B cell (primary cell): ENCODE measurements at regions not wholly inside any gene's neighbourhood (a gene's known extent, or its start where the extent isn't known, plus 50 kb on each side); places are given as distances from the start of the nearest gene placed in this dataset.

ENCODE experiments used
- CTCF ChIP-seq: fragments of 200-600 bp; IDR thresholded peaks from one replicate; pipeline ENCODE4 v1.8.0; 2022; ENCODE audit warnings: antibody characterized with exemption, mild to moderate bottlenecking
- EZH2 ChIP-seq: IDR thresholded peaks from 2 replicates; pipeline ENCODE4 v1.6.1; 2012; ENCODE audit warnings: borderline replicate concordance, low read depth, mild to moderate bottlenecking, moderate library complexity, low read length; ENCODE audit not compliant: insufficient read depth, poor library complexity, severe bottlenecking

DNA sequence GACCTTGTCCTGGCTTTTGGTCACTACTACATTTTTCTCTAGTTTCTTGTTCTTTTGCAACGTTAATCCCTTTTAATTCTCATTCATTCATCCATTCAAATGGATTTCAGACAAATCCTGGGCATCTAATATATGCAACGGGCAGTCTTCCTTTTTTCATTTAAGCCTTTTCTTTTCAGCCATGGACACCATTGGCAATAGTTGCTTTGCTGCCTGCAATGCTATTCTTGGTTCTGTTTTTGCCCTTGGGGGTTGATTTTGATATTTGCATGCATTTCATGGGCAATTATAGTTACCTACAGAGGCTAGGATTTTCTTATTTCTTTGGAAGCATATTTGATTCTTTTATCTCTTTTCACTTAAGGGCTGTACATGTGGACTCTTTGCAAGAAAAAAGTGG, 180.5 kb upstream of the ARX start:
- TF ChIP-seq CTCF = no peak
- TF ChIP-seq EZH2 = no peak
